ENCODE measurements at regions not wholly inside any gene's neighbourhood (a gene's known extent, or its start where the extent isn't known, plus 50 kb on each side); places are given as distances from the start of the nearest gene placed in this dataset.

DNA sequence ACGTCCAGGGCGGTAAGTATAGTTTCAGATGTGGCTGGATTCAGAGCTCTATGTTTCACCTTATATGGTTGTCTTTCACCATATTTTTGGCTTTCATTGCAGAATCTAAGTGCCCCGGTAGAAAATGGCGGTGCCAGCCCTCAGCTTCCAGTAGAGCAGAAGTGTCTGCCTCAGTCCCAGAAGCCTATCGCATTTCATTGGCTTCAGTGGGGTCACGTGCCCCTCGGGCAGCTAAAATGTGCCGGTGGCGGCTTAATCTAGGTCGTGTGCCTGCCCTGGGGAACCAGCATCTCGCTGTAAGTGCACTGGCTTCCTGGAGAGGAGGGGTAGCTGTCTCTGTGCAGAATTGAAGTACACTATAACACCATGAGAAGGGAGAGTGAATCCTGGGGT is 107.4 kb upstream of the MAGI3 start (continued):
- TF ChIP-seq IKZF4 (CRISPR knock-in tag; IDR thresholded peaks at IDR 0.05; ENCODE audit: borderline replicate concordance, low read depth, not compliant biosample characterization) (no peak), JARID2 (CRISPR knock-in tag; IDR thresholded peaks at IDR 0.05; ENCODE audit: insufficient replicate concordance) (no peak), RFX5 (IDR thresholded peaks at IDR 0.05; ENCODE audit: low read depth, low read length) (no peak), ZBTB10 (CRISPR knock-in tag; IDR thresholded peaks at IDR 0.05; ENCODE audit: borderline replicate concordance) (no peak), GLMP (CRISPR knock-in tag; IDR thresholded peaks at IDR 0.05; ENCODE audit: borderline replicate concordance) (no peak)

- Histone ChIP-seq H3K9ac (ENCODE audit: insufficient read depth, low read depth, low read length) (no peak overlapping the region), H3K4me2 (ENCODE audit: low read depth, low read length) (no peak overlapping the region), H3K27ac (ENCODE audit: extremely low read length, insufficient read depth, low read length) (no peak overlapping the region), H3K36me3 (replicated peaks in 1 of 2; ENCODE audit: control insufficient read depth in 1 of 2, insufficient read depth in 2 of 2, low read length in 2 of 2) (no peaks in the 10 kb centered on the region), H4K20me1 (ENCODE audit: insufficient read depth, low read length) (no peaks in the 10 kb centered on the region), H3K27me3 (ENCODE audit: control insufficient read depth in 1 of 2, insufficient read depth in 2 of 2, low read length in 2 of 2) (no peaks in the 10 kb centered on the region), H3K9me3 (ENCODE audit: low read length) (no peaks in the 10 kb centered on the region), H3K4me1 (ENCODE audit: insufficient read depth, low read length) (no peaks in the 10 kb centered on the region), H3K4me3 (replicated peaks in 1 of 3; ENCODE audit: insufficient read depth in 1 of 3, low read depth in 2 of 3, low read length in 3 of 3) (no peak overlapping the region), H2AFZ (ENCODE audit: low read length) (no peak overlapping the region), H3K79me2 (ENCODE audit: insufficient read depth, low read length) (no peaks in the 10 kb centered on the region)
- no peak for DNase-seq (ENCODE audit: low spot score)
- no peak for ATAC-seq
- FAIRE-seq: no peak
- in situ Hi-C loops (cut with HindIII; ENCODE audit: extremely low pct_ligation_motif_present, low pct_unique_long_range_greater_than_20kb) (no loop called here), intact Hi-C loops (cut with micrococcal nuclease; ENCODE audit: unreplicated experiment) (no loop called here)
- POLR2A ChIA-PET: no interaction called here
- CTCF ChIA-PET (ENCODE audit: low intra/inter-chr PET ratio, low total read pairs): no interaction called here
- BruUV-seq (replicated peaks): no TSS peak
- TF ChIP-seq ZNF282 (IDR thresholded peaks at IDR 0.05; ENCODE audit: partially characterized antibody): no peak
- no peak for TF ChIP-seq ZNF280B (CRISPR knock-in tag; IDR thresholded peaks at IDR 0.05; ENCODE audit: borderline replicate concordance)
- TF ChIP-seq MEIS1 (CRISPR knock-in tag; IDR thresholded peaks at IDR 0.05; ENCODE audit: borderline replicate concordance): no peak
- TF ChIP-seq ZNF207 (IDR thresholded peaks at IDR 0.05; ENCODE audit: borderline replicate concordance): no peak
- no peak for TF ChIP-seq ZNF292 (CRISPR knock-in tag; IDR thresholded peaks at IDR 0.05; ENCODE audit: borderline replicate concordance, low read depth)
- no peak for TF ChIP-seq POLR2AphosphoS5 (IDR thresholded peaks at IDR 0.05; ENCODE audit: low read depth, low read length)
- no peak for TF ChIP-seq FIP1L1 (IDR thresholded peaks at IDR 0.05; ENCODE audit: borderline replicate concordance, insufficient read depth, low read depth, low read length)
- TF ChIP-seq SKIL (CRISPR knock-in tag; IDR thresholded peaks at IDR 0.05; ENCODE audit: borderline replicate concordance): no peak
- TF ChIP-seq ZNF354B (CRISPR knock-in tag; IDR thresholded peaks at IDR 0.05): no peak
- TF ChIP-seq ZFP62 (CRISPR knock-in tag; IDR thresholded peaks at IDR 0.05): no peak
- TF ChIP-seq ZNF256 (CRISPR knock-in tag; conservative IDR thresholded peaks at IDR 0.05): no peak
- TF ChIP-seq HMG20A (CRISPR knock-in tag; IDR thresholded peaks at IDR 0.05; ENCODE audit: borderline replicate concordance): no peak
Measured at GRCh38 chr1:113283914-113284313, 106.4 kb upstream of the MAGI3 start.
